ENCODE measurements at regions not wholly inside any gene's neighbourhood (a gene's known extent, or its start where the extent isn't known, plus 50 kb on each side); places are given as distances from the start of the nearest gene placed in this dataset.

GRCh38 chr5:6236170-6236793, 142.1 kb downstream of the MED10 start:
- DNase-seq (ENCODE audit: low read depth in 2 of 2) = no peak

GRCh38 chr5:6235726-6236125, 142.6 kb downstream of the MED10 start:
- DNase-seq (ENCODE audit: low read depth in 2 of 2) = no peak

GRCh38 chr5:6228257-6229250, 149.8 kb downstream of the MED10 start:
- no peak for DNase-seq (ENCODE audit: low read depth in 2 of 2)

- no peak for DNase-seq (ENCODE audit: low read depth in 2 of 2)
Measured at GRCh38 chr5:6225121-6225607, 153.2 kb downstream of the MED10 start.

GRCh38 chr5:6224406-6224805, 153.9 kb downstream of the MED10 start:
- no peak for DNase-seq (ENCODE audit: low read depth in 2 of 2)

GRCh38 chr5:6222899-6223298, 155.4 kb downstream of the MED10 start:
- DNase-seq (ENCODE audit: low read depth in 2 of 2) = no peak

- no peak for DNase-seq (ENCODE audit: low read depth in 2 of 2)
Measured at GRCh38 chr5:6222121-6222520, 156.2 kb downstream of the MED10 start.

GRCh38 chr5:6221141-6221626, 157.2 kb downstream of the MED10 start:
- DNase-seq (ENCODE audit: low read depth in 2 of 2) = no peak

- no peak for DNase-seq (ENCODE audit: low read depth in 2 of 2)
Measured at GRCh38 chr5:6220346-6221088, 157.8 kb downstream of the MED10 start.

GRCh38 chr5:6218517-6218916, 159.8 kb downstream of the MED10 start:
- no peak for DNase-seq (ENCODE audit: low read depth in 2 of 2)

- DNase-seq (ENCODE audit: low read depth in 2 of 2) = no peak
Measured at GRCh38 chr5:6218116-6218515, 160.2 kb downstream of the MED10 start.

- DNase-seq (ENCODE audit: low read depth in 2 of 2) = no peak
Measured at GRCh38 chr5:6216471-6217075, 161.8 kb downstream of the MED10 start.

GRCh38 chr5:6215891-6216290, 162.5 kb downstream of the MED10 start:
- no peak for DNase-seq (ENCODE audit: low read depth in 2 of 2)

- DNase-seq (ENCODE audit: low read depth in 2 of 2) = no peak
Measured at GRCh38 chr5:6212244-6212643, 166.1 kb downstream of the MED10 start.

GRCh38 chr5:6206501-6206900, 171.8 kb downstream of the MED10 start:
- no peak for DNase-seq (ENCODE audit: low read depth in 2 of 2)

GRCh38 chr5:6202968-6203365, 175.4 kb downstream of the MED10 start:
- no peak for DNase-seq (ENCODE audit: low read depth in 2 of 2)

GRCh38 chr5:6202149-6202967, 176.0 kb downstream of the MED10 start:
- DNase-seq (ENCODE audit: low read depth in 2 of 2) = no peak

- DNase-seq (ENCODE audit: low read depth in 2 of 2) = no peak
Measured at GRCh38 chr5:6201631-6202030, 176.7 kb downstream of the MED10 start.

GRCh38 chr5:6198531-6198930, 179.8 kb downstream of the MED10 start:
- DNase-seq (ENCODE audit: low read depth in 2 of 2) = no peak

- DNase-seq (ENCODE audit: low read depth in 2 of 2) = no peak
Measured at GRCh38 chr5:6197427-6197826, 180.9 kb downstream of the MED10 start.

All from stimulated activated CD4-positive, alpha-beta T cell treated with anti-CD3 and anti-CD28 coated beads, Interleukin-4, amount 100 ng/mL, for 48 hours (primary cell).